WTC11 (cell line): ENCODE measurements at regions not wholly inside any gene's neighbourhood (a gene's known extent, or its start where the extent isn't known, plus 50 kb on each side); places are given as distances from the start of the nearest gene placed in this dataset.

Experiments
- ATAC-seq: fragments of 200-7000 bp; cut with Tn5 transposase; 2 replicates; pipeline ENCODE4 v1.10.0; 2021; ENCODE audit warnings: mild to moderate bottlenecking, moderate library complexity
- CTCF ChIA-PET: fragments of 300-600 bp; sonication (Branson Sonifier 250); formaldehyde crosslinking; loops from one replicate; lab custom pipeline; 2021; ENCODE audit warnings: antibody characterized with exemption; lab: Charles Lee
- POLR2A ChIA-PET: fragments of 350-600 bp; sonication (Branson Sonifier 250); formaldehyde crosslinking; loops from one replicate; lab custom pipeline; 2021; ENCODE audit warnings: antibody characterized with exemption; lab: Charles Lee
- DNase-seq: peaks from one replicate; pipeline ENCODE4 v3.0.0; 2021; ENCODE audit warnings: low spot score
- H3K27ac Mint-ChIP-seq: 2 replicates; pipeline ENCODE4 v1.8.0; 2021; ENCODE audit warnings: mixed read lengths
- H3K27me3 Mint-ChIP-seq: 2 replicates; pipeline ENCODE4 v1.8.0; 2021; ENCODE audit warnings: low read depth, mild to moderate bottlenecking, moderate library complexity, mixed read lengths
- H3K36me3 Mint-ChIP-seq: 2 replicates; pipeline ENCODE4 v1.8.0; 2021; ENCODE audit warnings: mixed read lengths
- H3K4me1 Mint-ChIP-seq: 2 replicates; pipeline ENCODE4 v1.8.0; 2022; ENCODE audit warnings: mixed read lengths
- H3K4me3 Mint-ChIP-seq: 2 replicates; pipeline ENCODE4 v1.8.0; 2021; ENCODE audit warnings: mild to moderate bottlenecking, moderate library complexity, mixed read lengths
- H3K9me3 Mint-ChIP-seq: 2 replicates; pipeline ENCODE4 v1.8.0; 2021; ENCODE audit warnings: mixed read lengths
- CDX4 ChIP-seq: fragments of 250-450 bp; sonication (Bioruptor Pico); IDR thresholded peaks from 2 replicates; pipeline ENCODE4 v1.9.0; 2021; ENCODE audit warnings: moderate library complexity, mild to moderate bottlenecking, inconsistent platforms, borderline replicate concordance
- E2F1 ChIP-seq: sonication (generic); formaldehyde crosslinking; IDR thresholded peaks from 2 replicates; pipeline ENCODE4 v1.8.0; 2022; ENCODE audit warnings: mild to moderate bottlenecking, missing genetic modification reagents
- ELF4 ChIP-seq: sonication (generic); formaldehyde crosslinking; IDR thresholded peaks from 2 replicates; pipeline ENCODE4 v1.8.1; 2022; ENCODE audit warnings: low read depth, mild to moderate bottlenecking, moderate library complexity, missing genetic modification reagents
- ESRRA ChIP-seq: sonication (generic); formaldehyde crosslinking; IDR thresholded peaks from 2 replicates; pipeline ENCODE4 v1.8.1; 2022; ENCODE audit warnings: mild to moderate bottlenecking, missing genetic modification reagents, borderline replicate concordance
- ETV6 ChIP-seq: sonication (generic); formaldehyde crosslinking; IDR thresholded peaks from 2 replicates; pipeline ENCODE4 v1.8.1; 2022; ENCODE audit warnings: mild to moderate bottlenecking, missing genetic modification reagents
- FOXJ3 ChIP-seq: sonication (generic); formaldehyde crosslinking; IDR thresholded peaks from 2 replicates; pipeline ENCODE4 v1.9.0; 2021; ENCODE audit warnings: missing genetic modification reagents, mild to moderate bottlenecking, borderline replicate concordance
- FOXP1 ChIP-seq: sonication (generic); formaldehyde crosslinking; IDR thresholded peaks from 2 replicates; pipeline ENCODE4 v1.8.0; 2022; ENCODE audit warnings: missing genetic modification reagents, mild to moderate bottlenecking, moderate library complexity, borderline replicate concordance
- HMGXB4 ChIP-seq: sonication (generic); formaldehyde crosslinking; IDR thresholded peaks from 2 replicates; pipeline ENCODE4 v1.8.1; 2023; ENCODE audit warnings: mild to moderate bottlenecking, moderate library complexity, missing genetic modification reagents
- NFATC4 ChIP-seq: fragments of 250-450 bp; sonication (Bioruptor Pico); IDR thresholded peaks from 2 replicates; pipeline ENCODE4 v1.9.0; 2021; ENCODE audit warnings: mild to moderate bottlenecking
- NR1H2 ChIP-seq: sonication (generic); formaldehyde crosslinking; IDR thresholded peaks from 2 replicates; pipeline ENCODE4 v1.9.0; 2021; ENCODE audit warnings: mild to moderate bottlenecking, moderate library complexity, missing genetic modification reagents
- PREB ChIP-seq: sonication (generic); formaldehyde crosslinking; IDR thresholded peaks from 2 replicates; pipeline ENCODE4 v1.8.1; 2022; ENCODE audit warnings: mild to moderate bottlenecking, missing genetic modification reagents, moderate library complexity, borderline replicate concordance
- PRRX2 ChIP-seq: fragments of 250-450 bp; sonication (Bioruptor Pico); IDR thresholded peaks from 2 replicates; pipeline ENCODE4 v1.8.0; 2021; ENCODE audit warnings: mild to moderate bottlenecking
- RORB ChIP-seq: fragments of 250-450 bp; sonication (Bioruptor Pico); IDR thresholded peaks from 2 replicates; pipeline ENCODE4 v1.9.0; 2021; ENCODE audit warnings: mild to moderate bottlenecking
- SMAD3 ChIP-seq: sonication (generic); formaldehyde crosslinking; IDR thresholded peaks from 2 replicates; pipeline ENCODE4 v1.8.0; 2022; ENCODE audit warnings: missing genetic modification reagents, mild to moderate bottlenecking, borderline replicate concordance
- SMAD4 ChIP-seq: sonication (generic); formaldehyde crosslinking; IDR thresholded peaks from 2 replicates; pipeline ENCODE4 v1.8.0; 2022; ENCODE audit warnings: mild to moderate bottlenecking, missing genetic modification reagents
- ZBTB43 ChIP-seq: sonication (generic); formaldehyde crosslinking; IDR thresholded peaks from 2 replicates; pipeline ENCODE4 v1.8.1; 2023; ENCODE audit warnings: mild to moderate bottlenecking, missing genetic modification reagents
- ZNF219 ChIP-seq: sonication (generic); formaldehyde crosslinking; IDR thresholded peaks from 2 replicates; pipeline ENCODE4 v1.8.0; 2023; ENCODE audit warnings: missing genetic modification reagents, mild to moderate bottlenecking, borderline replicate concordance
- ZNF317 ChIP-seq: sonication (generic); formaldehyde crosslinking; IDR thresholded peaks from 2 replicates; pipeline ENCODE4 v1.8.1; 2023; ENCODE audit warnings: low read depth, mild to moderate bottlenecking, moderate library complexity, missing genetic modification reagents, borderline replicate concordance
- TF ChIP-seq, protein P1 (sequence below): sonication (generic); formaldehyde crosslinking; IDR thresholded peaks from 2 replicates; pipeline ENCODE4 v1.8.1; 2023; ENCODE audit warnings: mild to moderate bottlenecking, missing genetic modification reagents

DNA sequence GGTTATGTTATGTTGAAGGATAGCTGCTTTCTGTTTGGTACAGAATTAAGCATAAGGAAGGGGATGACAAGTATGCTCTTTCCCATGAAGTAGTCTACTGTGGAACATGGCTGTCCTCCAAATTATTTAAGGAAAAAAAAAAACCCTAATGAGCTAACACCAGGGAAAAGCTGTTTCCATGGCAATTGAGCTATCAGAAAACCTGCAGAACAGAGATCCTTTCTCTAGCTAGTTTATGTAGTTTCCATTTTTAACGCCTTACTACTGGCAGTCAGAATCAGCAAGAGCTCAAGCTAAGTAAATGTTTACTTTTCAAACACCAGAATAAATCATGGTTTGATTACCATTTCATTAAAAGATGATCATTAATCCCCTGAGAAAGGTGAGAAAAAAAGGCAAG, 287.4 kb upstream of the TARS1 start (continued):
- no peak for TF ChIP-seq ZNF219

GRCh38 chr5:33153831-33154230, 286.9 kb upstream of the TARS1 start:
- Mint-ChIP-seq H3K9me3 (0 out of 2 replicates have a peak, but pooled peaks cover 4% of the 10 kb centered on the region), H3K27ac (no peak overlapping the region), H3K4me1 (no peaks in the 10 kb centered on the region; the same call in 1 of the 2 replicates), H3K4me3 (no peak overlapping the region), H3K27me3 (no peaks in the 10 kb centered on the region), H3K36me3 (no peaks in the 10 kb centered on the region)
- ChIA-PET CTCF (interaction anchor here (1.4 kb wide), 1 partner anchor 13 kb away, joined by 7 read pairs; no protein-coding TSS in a partner anchor), POLR2A (no interaction called here)
- no peak for DNase-seq
- TF ChIP-seq CDX4 (CRISPR knock-in tag): no peak
- no peak for TF ChIP-seq FOXJ3 (CRISPR knock-in tag)
- no peak for TF ChIP-seq HMGXB4 (CRISPR knock-in tag)
- TF ChIP-seq ETV6 (CRISPR knock-in tag): no peak
- no peak for ATAC-seq

- peaks cover 21% of the 10 kb centered on the region for H3K9me3 Mint-ChIP-seq
- ATAC-seq: no peak
- DNase-seq: no peak
- H3K27me3 Mint-ChIP-seq: no peaks in the 10 kb centered on the region
- H3K4me3 Mint-ChIP-seq: no peak overlapping the region
- no peaks in the 10 kb centered on the region; the same call in 1 of the 2 replicates for H3K4me1 Mint-ChIP-seq
- no peak overlapping the region for H3K27ac Mint-ChIP-seq
- H3K36me3 Mint-ChIP-seq: no peaks in the 10 kb centered on the region; the same call in 1 of the 2 replicates
- POLR2A ChIA-PET: no interaction called here
- no peak for TF ChIP-seq SMAD4 (CRISPR knock-in tag)
- no peak for TF ChIP-seq RORB (CRISPR knock-in tag)
- TF ChIP-seq SMAD3 (CRISPR knock-in tag): no peak
- no peak for TF ChIP-seq ZNF219
- no peak for TF ChIP-seq FOXP1 (CRISPR knock-in tag)
- TF ChIP-seq FOXJ3 (CRISPR knock-in tag): no peak
- TF ChIP-seq ELF4 (CRISPR knock-in tag): no peak
- no peak for TF ChIP-seq NFATC4 (CRISPR knock-in tag)
- no peak for TF ChIP-seq E2F1 (CRISPR knock-in tag)
- CTCF ChIA-PET: no interaction called here
Observed at GRCh38 chr5:33160871-33161270, 279.9 kb upstream of the TARS1 start.

- ChIA-PET CTCF (no interaction called here), POLR2A (no interaction called here)
- TF ChIP-seq ZNF317 (CRISPR knock-in tag) (no peak), ZBTB43 (CRISPR knock-in tag) (no peak), ESRRA (CRISPR knock-in tag) (no peak), PRRX2 (no peak), NR1H2 (CRISPR knock-in tag) (no peak), PREB (CRISPR knock-in tag) (no peak)
- TF ChIP-seq, protein P1, sequence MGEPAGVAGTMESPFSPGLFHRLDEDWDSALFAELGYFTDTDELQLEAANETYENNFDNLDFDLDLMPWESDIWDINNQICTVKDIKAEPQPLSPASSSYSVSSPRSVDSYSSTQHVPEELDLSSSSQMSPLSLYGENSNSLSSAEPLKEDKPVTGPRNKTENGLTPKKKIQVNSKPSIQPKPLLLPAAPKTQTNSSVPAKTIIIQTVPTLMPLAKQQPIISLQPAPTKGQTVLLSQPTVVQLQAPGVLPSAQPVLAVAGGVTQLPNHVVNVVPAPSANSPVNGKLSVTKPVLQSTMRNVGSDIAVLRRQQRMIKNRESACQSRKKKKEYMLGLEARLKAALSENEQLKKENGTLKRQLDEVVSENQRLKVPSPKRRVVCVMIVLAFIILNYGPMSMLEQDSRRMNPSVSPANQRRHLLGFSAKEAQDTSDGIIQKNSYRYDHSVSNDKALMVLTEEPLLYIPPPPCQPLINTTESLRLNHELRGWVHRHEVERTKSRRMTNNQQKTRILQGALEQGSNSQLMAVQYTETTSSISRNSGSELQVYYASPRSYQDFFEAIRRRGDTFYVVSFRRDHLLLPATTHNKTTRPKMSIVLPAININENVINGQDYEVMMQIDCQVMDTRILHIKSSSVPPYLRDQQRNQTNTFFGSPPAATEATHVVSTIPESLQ (CRISPR knock-in tag): no peak
- Mint-ChIP-seq H3K4me3 (no peak overlapping the region), H3K27me3 (no peaks in the 10 kb centered on the region), H3K36me3 (no peaks in the 10 kb centered on the region; the same call in 1 of the 2 replicates), H3K27ac (no peak overlapping the region), H3K9me3 (peaks cover 25% of the 10 kb centered on the region), H3K4me1 (no peaks in the 10 kb centered on the region; the same call in 1 of the 2 replicates)
- ATAC-seq (no peak), DNase-seq (no peak)
Observed at GRCh38 chr5:33161421-33161820, 279.3 kb upstream of the TARS1 start.
